8988T (cell line): ENCODE measurements at regions not wholly inside any gene's neighbourhood (a gene's known extent, or its start where the extent isn't known, plus 50 kb on each side); places are given as distances from the start of the nearest gene placed in this dataset.
A peak's percentile ranks its signal among the peaks of the same experiment; 100 is the strongest.

Source experiments
- DNase-seq: peaks from one replicate; pipeline ENCODE4 v3.0.0; 2011

DNA sequence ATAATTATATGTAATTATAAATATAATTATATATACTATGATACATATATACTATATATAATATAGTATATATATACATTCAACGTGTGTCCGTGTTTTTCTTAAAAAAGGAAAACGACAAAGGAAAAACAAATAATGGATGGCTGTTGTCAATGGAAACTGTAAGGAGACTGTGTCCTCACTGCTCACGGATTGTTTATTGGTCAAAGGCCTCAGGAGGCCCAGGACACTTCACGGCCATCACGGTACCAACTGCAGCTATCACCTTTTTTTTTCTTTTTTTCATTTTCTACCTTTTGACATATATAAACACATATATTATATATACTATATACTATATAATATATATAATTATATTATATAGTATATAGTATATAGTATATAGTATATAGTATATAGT lies 113.4 kb downstream of the SPTSSA start:
- no peak for DNase-seq

DNA sequence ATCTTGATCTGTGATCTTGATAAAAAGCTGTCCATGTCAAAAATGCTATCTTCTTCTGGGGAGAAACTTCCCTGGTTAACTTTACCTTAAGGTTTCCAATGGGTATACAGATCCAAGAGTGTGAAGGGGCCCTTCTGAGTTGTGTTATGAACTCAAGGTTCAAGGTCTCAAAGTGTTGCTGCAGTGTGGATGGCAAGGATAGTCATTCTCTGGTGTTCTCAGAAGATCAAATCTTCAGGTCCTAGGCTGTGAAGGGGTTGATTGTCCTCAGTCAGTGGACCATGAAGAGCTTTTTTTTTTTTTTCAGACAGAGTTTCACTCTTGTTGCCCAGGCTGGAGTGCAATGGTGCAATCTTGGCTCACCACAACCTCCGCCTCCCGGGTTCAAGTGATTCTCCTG lies 114.4 kb downstream of the SPTSSA start:
- no peak for DNase-seq

DNA sequence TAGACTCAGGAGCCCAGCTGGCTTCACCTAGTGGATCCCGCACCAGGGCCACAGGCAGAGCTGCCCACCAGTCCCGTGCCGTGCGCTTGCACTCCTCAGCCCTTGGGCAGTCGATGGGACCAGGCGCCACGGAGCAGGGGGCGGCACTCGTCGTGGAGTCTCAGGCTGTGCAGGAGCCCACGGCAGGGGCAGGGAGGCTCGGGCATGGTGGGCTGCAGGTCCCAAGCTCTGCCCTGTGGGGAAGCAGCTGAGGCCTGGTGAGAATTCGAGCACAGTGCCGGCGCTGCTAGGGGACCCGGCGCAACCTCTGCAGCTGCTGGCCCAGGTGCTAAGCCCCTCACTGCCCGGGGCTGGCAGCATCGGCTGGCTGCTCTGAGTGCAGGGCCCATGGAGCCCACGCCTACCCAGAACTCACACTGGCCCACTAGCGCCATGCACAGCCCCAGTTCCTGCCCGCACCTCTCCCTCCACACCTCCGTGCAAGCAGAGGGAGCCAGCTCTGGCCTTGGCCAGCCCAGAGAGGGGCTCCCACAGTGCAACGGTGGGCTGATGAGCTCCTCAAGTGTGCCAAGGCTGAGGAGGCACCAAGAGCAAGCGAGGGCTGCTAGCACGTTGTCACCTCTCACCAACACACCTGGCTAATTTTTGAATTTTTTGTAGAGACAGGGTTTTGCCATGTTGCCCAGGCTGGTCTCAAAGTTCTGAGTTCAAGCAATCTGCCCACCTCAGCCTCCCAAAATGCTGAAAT lies 116.1 kb downstream of the SPTSSA start:
- DNase-seq = no peak

DNA sequence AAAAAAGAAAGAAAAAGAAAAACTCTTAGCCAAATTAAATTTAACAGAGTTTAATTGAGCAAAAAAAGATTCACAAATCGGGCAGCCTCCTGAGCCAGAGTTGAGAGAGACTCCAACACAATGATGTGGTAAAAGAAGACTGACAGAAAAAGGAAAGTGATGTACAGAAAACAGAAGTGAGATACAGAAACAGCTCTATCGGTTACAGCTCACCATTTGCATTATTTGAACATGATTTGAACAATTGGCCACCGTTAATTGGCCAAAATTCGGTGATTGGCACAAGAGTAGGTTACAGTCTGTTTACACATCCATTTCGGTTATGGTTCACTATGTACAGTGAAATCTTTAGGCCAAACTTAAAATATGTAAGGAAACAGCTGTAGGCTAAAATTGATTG lies 117.7 kb downstream of the SPTSSA start:
- no peak for DNase-seq

GRCh38 chr14:34340025-34340625 lies 121.9 kb downstream of the SPTSSA start:
- no peak for DNase-seq

GRCh38 chr14:34338056-34338455 lies 124.0 kb downstream of the SPTSSA start:
- DNase-seq = no peak

DNA sequence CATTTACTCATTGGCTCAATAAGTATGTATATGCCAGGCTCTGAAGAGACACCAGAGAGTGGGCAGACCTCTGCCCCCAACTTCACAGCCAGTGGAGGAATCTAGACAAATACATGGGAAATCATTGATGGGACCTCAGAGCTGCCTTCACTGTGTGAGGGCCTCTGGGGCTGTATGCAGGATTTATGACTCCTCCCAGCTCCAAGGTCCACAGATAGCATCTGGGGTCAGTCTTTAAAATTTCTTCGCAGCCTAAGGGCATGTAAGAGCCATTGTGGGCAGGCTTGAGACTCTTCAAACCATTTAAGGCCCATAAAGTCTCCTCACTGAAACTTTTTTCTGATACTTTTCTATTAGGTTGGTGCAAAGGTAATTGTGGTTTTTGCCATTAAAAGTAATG lies 125.5 kb downstream of the SPTSSA start:
- DNase-seq = no peak

GRCh38 chr14:34335968-34336367 lies 126.1 kb downstream of the SPTSSA start:
- DNase-seq = no peak

DNA sequence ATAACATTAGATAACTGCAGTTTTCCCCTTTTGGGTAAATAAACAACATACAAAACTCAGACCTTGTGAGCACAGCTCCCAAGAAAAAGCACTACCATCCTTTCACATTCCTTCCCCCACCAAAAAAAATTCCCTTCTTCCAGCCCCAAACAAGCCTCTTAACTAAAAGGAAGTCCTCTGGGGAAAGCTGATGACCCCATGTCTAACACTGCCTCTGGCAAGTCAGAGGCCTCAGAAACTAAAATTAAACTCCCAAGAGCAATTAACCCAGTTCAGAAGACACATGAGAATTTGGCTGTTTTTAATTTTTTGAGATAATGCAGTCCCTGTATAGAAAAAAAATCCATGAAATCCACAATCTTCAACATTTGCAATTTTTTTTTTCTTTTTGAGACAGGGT lies 127.7 kb downstream of the SPTSSA start:
- DNase-seq = no peak

DNA sequence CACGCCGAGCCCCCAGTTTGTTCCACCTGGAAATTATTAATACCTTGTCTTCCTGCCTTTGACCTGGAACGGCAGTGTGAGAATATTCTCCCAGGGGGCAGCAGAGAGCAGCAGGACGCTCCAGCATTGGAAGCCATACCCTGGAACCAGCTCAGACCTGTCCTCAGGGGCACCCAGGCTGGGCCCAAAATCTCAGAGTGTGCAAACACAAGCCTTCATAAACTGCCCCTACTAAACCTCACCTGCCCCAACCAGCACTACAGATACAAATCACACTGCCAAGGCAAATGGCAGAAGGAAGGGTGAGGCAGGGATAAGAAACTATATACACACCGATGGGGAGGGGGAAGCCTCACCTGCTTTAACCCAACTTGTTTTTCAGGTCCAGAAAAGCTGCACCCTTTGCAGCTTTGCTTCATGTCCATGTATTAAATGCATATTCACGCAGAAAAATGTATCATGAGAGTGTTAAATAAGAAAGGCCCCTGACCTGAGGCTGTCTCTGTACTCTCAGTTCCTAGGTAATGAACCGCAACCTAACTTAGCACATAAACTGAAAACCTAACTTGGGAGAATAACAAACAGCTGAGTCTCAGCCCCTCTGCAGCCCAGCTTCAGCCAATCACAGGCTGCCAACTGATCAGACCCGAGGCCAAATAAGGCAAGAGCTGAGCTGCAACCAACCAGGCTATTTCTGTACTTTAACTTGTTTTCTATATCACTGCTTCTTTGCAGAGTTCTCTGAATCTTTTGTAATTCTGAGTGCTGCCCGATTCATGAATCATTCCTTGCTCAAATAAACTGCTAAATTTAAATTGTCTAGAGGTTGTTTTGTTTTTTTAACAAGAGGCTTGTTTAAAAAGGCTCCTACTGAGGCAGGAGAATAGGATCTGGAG lies 130.1 kb downstream of the SPTSSA start:
- no peak for DNase-seq

DNA sequence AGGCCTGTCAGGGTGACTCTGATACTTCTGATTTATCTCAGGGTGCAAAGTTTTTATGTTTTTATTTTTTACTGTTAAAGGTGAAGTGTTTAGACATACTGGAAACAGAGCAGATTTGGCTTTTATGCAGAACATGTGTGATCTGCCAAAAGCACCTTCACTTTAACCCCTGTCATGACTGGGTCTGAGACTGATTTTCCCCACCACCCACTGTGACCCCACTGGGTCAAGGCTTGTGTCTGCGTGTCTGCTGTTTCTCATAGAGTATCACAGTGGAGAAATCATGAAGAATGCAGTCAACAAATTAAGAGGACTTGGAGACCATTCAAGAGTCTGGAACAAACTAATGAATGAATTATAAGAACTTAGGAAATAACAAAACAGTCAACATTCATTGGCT lies 131.2 kb downstream of the SPTSSA start:
- DNase-seq = no peak

DNA sequence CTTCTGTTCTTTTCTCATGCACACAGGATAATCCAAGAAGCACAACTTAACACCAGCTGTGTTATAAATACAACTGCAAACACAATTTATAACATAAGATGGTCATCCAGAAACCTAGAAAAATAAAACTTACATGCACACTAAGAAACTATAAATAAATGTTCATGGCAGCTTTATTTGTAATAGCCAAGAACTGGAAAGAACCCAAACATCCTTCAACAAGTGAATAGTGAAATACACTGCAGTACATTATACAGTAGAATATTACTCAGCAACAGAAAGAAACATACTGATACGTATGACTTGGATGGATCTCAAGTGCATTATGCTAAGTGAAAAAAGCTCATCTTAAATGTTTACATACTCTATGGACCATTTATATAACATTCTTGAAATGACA lies 132.7 kb downstream of the SPTSSA start:
- DNase-seq = no peak

- no peak for DNase-seq
Observed at GRCh38 chr14:34328178-34328577, 133.9 kb downstream of the SPTSSA start.

DNA sequence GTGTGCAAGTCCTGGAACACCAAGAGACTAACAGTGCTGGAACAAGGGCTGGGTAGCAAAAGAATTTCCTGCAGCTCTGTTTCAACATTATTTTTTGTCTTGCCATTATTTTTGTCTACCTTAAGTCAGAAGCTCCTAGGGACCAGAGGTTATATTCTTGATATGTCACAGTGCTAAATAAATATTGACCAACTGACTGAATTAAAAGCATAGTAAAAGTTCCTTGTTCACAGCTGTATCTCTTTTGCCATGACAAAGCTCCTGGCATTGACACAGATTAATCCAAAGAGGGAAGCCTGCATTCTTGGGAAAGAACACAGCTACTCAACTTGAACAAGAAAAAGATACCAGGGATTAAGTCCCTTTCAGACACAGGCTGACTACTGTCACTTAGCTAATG lies 136.5 kb downstream of the SPTSSA start:
- DNase-seq = no peak

DNA sequence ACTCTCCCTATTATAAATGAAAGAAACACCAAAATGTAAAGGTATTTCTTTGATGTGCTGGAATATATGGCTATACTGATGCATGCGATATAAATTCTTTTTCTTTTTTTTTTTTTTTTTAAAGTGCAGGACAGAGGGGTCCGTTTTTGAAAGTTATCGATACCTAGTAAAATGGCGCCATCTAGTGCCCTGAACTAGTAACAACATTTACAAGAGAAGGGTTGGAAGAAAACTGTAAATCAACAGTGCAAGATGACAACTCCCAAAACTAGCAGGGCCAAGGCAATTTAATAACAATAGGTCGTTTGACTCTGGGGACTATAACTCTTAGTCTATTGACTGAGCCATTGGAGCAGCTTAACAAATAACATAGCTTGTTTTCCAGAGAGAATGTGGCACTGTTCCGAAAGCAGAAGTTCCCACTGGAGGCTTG lies 137.7 kb downstream of the SPTSSA start:
- no peak for DNase-seq

DNA sequence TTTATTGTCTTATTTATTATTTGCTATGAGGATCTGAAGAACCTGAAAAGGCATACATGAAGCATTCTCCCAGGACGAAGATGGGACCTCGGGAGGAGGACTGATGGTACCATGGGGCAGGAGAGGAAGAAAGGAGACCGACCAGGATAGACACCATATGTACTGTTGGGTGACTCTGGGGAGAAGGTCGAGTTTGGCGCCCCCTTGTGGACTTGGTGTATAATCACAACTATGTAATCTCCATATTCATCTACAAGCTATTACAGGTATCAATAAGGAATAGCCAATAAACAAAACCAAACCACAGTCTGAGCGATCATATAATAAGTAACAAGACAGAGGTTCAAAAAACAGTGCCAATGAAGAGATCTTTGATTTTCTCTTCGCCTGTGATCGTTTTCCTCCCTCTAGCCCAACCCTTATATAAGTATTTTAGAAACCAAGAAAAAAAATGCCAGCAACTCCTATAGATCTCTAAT lies 139.1 kb downstream of the SPTSSA start:
- DNase-seq = peak; percentile 24

GRCh38 chr14:34319140-34319539 lies 142.9 kb downstream of the SPTSSA start:
- no peak for DNase-seq

- DNase-seq = no peak
Observed at GRCh38 chr14:34318014-34318413, 144.0 kb downstream of the SPTSSA start.

- DNase-seq = no peak
Observed at GRCh38 chr14:34310724-34311123, 151.3 kb downstream of the SPTSSA start.

GRCh38 chr14:34303811-34304210 lies 158.2 kb downstream of the SPTSSA start:
- no peak for DNase-seq

DNA sequence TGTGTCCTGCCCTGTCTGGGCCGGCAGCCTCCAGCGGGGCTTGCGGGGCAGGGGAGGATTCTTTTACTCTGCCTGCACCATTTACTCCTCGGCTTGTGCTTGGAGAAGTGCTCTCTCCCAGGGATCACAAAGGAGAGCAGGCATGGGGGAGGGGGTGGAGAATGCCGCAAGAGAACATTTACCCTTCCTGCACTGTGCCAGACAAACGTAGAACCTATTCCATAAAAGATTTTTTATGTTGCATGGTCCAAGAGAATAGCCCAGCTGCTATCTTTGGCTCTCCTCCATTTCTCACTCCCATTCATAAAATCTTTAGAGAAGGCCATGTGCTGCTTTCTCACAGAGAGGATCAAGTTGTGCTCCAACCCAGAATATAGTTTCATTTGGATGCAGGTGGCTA lies 159.4 kb downstream of the SPTSSA start:
- no peak for DNase-seq

DNA sequence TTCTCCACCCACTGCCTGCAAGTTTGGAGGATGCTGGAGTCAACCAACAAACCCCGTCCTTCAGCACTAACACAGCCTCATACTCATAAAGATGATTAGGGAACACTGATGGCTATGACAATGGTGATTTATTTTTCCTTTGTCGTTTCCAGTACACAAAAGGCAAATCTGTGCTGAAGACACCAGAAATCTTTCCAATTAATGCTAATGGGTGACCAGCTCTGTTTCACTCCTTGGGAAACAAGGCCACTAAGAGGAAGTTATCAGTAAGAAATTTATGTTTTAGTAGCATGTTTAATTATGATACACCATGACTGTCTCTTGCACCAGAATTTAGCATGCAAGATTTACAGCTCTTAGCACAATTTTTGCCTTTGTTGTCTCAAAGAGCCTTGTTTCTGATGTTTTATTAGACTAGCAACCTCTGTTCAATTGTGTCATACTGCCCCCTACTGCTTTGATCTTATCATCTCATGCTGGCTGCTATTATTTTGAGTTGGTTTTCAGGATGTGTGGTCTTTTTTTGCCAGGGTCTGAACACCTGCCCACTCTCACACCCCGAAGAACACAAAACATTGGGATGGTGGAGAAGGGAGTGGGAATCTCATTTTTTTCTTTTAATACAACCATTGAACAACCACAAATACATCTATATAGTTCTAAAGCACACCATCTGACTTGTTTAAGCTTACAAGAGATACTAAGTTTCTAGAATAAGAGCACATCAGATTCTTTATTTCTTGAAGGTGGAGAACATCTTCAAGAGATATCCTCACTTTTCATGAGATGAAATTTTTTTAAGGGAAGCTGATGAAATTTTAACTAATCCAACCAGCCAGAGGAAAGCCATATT lies 160.9 kb downstream of the SPTSSA start:
- DNase-seq = no peak

DNA sequence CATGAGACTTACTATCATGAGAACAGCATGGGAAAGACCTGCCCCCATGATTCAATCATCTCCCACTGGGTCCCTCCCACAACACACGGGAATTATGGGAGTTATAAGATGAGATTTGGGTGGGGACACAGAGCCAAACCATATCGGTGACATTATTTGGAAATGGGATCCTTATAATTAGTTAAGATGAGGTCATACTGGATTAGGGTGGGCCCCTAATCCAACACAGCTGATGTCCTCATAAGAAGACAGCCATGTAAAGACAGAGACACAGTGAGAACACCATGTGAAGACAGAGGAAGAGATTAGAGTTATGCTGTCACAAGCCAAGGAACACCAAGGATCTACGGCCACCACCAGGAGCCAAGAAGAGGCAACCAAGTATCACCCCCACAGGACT lies 161.7 kb downstream of the SPTSSA start:
- no peak for DNase-seq
